Type B pancreatic cell (in vitro differentiated cells): ENCODE measurements at regions not wholly inside any gene's neighbourhood (a gene's known extent, or its start where the extent isn't known, plus 50 kb on each side); places are given as distances from the start of the nearest gene placed in this dataset.

ENCODE experiments used
- DNase-seq: peaks from one replicate; pipeline ENCODE4 v3.0.0; 2021; ENCODE audit warnings: mixed read lengths; ENCODE audit not compliant: unreplicated experiment; ENCODE audit errors: extremely low spot score
- H3K27ac Mint-ChIP-seq: 2 replicates; pipeline ENCODE4 v1.8.0; 2021; ENCODE audit warnings: mild to moderate bottlenecking, mixed read lengths
- H3K27me3 Mint-ChIP-seq: 2 replicates; pipeline ENCODE4 v1.8.0; 2021; ENCODE audit warnings: mixed read lengths
- H3K36me3 Mint-ChIP-seq: 2 replicates; pipeline ENCODE4 v1.8.0; 2021; ENCODE audit warnings: mixed read lengths
- H3K4me1 Mint-ChIP-seq: one replicate; pipeline ENCODE4 v1.8.0; 2021; ENCODE audit warnings: mixed read lengths; ENCODE audit not compliant: unreplicated experiment
- H3K4me3 Mint-ChIP-seq: 2 replicates; pipeline ENCODE4 v1.8.0; 2021; ENCODE audit warnings: mild to moderate bottlenecking, mixed read lengths
- H3K9me3 Mint-ChIP-seq: 2 replicates; pipeline ENCODE4 v1.8.0; 2021; ENCODE audit warnings: mixed read lengths
- CTCF ChIP-seq: fragments of 200-600 bp; sonication (generic); conservative IDR thresholded peaks from 2 replicates; pipeline ENCODE4 v1.5.0; 2021; ENCODE audit warnings: antibody characterized with exemption, mild to moderate bottlenecking

- no peaks in the 10 kb centered on the region for H3K36me3 Mint-ChIP-seq
- no peak overlapping the region for H3K27ac Mint-ChIP-seq
Observed at GRCh38 chr12:115657081-115658013, 620.1 kb downstream of the MED13L start.

GRCh38 chr12:115650026-115650425 lies 627.5 kb downstream of the MED13L start:
- no peak for TF ChIP-seq CTCF
- peak overlapping the region; percentile 30 for H3K27ac Mint-ChIP-seq
- H3K27me3 Mint-ChIP-seq, result peaks cover 2% of the 10 kb centered on the region
- peaks cover 19% of the 10 kb centered on the region for H3K4me1 Mint-ChIP-seq
- H3K36me3 Mint-ChIP-seq, result peaks cover 4% of the 10 kb centered on the region
- peaks cover 9% of the 10 kb centered on the region for H3K9me3 Mint-ChIP-seq
- DNase-seq, result no peak
- peak overlapping the region; percentile 38 for H3K4me3 Mint-ChIP-seq

More at GRCh38 chr12:115657081-115658013, 620.1 kb downstream of the MED13L start:
- Mint-ChIP-seq H3K4me1 (no peaks in the 10 kb centered on the region), H3K9me3 (peaks cover 4% of the 10 kb centered on the region), H3K4me3 (no peak overlapping the region), H3K27me3 (no peaks in the 10 kb centered on the region)
- TF ChIP-seq CTCF, result no peak
- DNase-seq, result no peak

GRCh38 chr12:115648463-115648862 lies 629.0 kb downstream of the MED13L start:
- no peak for TF ChIP-seq CTCF
- Mint-ChIP-seq H3K27ac (no peak overlapping the region), H3K4me3 (no peak overlapping the region), H3K4me1 (peaks cover 19% of the 10 kb centered on the region), H3K9me3 (peaks cover 5% of the 10 kb centered on the region), H3K27me3 (peaks cover 2% of the 10 kb centered on the region), H3K36me3 (peaks cover 4% of the 10 kb centered on the region)
- no peak for DNase-seq

GRCh38 chr12:115646210-115646609 lies 631.3 kb downstream of the MED13L start:
- TF ChIP-seq CTCF, result no peak
- no peak overlapping the region for H3K4me3 Mint-ChIP-seq
- no peak for DNase-seq
- peaks cover 10% of the 10 kb centered on the region for H3K9me3 Mint-ChIP-seq
- H3K27ac Mint-ChIP-seq, result no peak overlapping the region
- peaks cover 2% of the 10 kb centered on the region for H3K27me3 Mint-ChIP-seq
- peaks cover 8% of the 10 kb centered on the region for H3K36me3 Mint-ChIP-seq
- peaks cover 19% of the 10 kb centered on the region for H3K4me1 Mint-ChIP-seq

- H3K36me3 Mint-ChIP-seq, result peaks cover 4% of the 10 kb centered on the region
- H3K9me3 Mint-ChIP-seq, result peaks cover 5% of the 10 kb centered on the region
- no peak overlapping the region for H3K4me3 Mint-ChIP-seq
- no peak for DNase-seq
- no peak for TF ChIP-seq CTCF
- H3K27me3 Mint-ChIP-seq, result no peaks in the 10 kb centered on the region
- H3K4me1 Mint-ChIP-seq, result peaks cover 32% of the 10 kb centered on the region
- no peak overlapping the region for H3K27ac Mint-ChIP-seq
Observed at GRCh38 chr12:115640929-115641328, 636.6 kb downstream of the MED13L start.
